Sigmoid colon (tissue), 3 donors: ENCODE measurements at regions not wholly inside any gene's neighbourhood (a gene's known extent, or its start where the extent isn't known, plus 50 kb on each side); places are given as distances from the start of the nearest gene placed in this dataset.

ENCODE experiments used
- POLR2A ChIP-seq, 2 donors: fragments of 450-650 bp; IDR thresholded peaks; one replicate each; pipeline ENCODE4 v1.6.1; 2016; ENCODE audit warnings: antibody characterized with exemption in 2 of 2, mild to moderate bottlenecking in 2 of 2, moderate library complexity in 2 of 2
- TF ChIP-seq, protein P1 (sequence below), 4 experiments: fragments of 450-650 bp in 3 of 4; fragments of 200-600 bp in 1 of 4; IDR thresholded peaks; one replicate each; pipeline ENCODE4 v1.5.1; 2016 to 2019; ENCODE audit warnings: antibody characterized with exemption in 4 of 4, mild to moderate bottlenecking in 3 of 4, moderate library complexity in 2 of 4

DNA sequence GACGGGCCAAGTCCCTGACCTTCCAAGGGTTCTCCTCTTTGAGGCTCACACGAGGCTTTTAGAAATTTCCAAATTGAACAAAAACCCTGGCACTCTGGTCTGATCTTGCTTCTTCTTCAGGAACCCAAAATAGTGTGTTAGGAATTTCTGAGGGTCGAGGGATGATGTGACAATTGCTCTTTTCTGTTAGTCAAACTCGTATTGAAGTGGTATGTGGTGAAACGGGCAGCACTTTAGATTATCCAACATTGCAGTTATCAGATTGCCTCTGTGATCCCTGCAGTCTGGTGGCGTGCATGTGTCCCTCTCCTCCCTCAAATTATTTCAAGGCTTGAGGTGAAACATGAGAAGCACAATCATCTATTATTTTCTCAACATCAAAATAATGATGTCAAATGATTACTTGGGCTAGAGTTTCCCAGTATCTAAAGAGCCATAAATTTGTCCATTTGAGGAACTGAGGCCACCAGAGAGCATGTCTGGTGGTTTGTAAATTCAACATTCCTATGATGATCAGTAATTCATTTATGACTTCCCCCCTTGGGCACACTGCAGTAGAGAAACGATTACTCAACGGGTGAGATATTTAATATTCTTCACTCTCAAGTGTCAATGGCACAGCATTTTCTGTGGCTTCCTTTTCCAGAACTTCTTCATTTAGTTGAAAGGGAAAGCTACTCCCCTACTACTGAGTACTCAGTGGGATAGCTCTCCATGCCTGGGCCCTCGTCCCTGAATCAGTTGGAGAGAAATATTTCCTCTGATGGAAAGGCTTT, 308.6 kb upstream of the MAP3K7 start:
- TF ChIP-seq, protein P1, sequence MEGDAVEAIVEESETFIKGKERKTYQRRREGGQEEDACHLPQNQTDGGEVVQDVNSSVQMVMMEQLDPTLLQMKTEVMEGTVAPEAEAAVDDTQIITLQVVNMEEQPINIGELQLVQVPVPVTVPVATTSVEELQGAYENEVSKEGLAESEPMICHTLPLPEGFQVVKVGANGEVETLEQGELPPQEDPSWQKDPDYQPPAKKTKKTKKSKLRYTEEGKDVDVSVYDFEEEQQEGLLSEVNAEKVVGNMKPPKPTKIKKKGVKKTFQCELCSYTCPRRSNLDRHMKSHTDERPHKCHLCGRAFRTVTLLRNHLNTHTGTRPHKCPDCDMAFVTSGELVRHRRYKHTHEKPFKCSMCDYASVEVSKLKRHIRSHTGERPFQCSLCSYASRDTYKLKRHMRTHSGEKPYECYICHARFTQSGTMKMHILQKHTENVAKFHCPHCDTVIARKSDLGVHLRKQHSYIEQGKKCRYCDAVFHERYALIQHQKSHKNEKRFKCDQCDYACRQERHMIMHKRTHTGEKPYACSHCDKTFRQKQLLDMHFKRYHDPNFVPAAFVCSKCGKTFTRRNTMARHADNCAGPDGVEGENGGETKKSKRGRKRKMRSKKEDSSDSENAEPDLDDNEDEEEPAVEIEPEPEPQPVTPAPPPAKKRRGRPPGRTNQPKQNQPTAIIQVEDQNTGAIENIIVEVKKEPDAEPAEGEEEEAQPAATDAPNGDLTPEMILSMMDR (IDR thresholded peaks at IDR 0.05), result no peak
- TF ChIP-seq POLR2A (IDR thresholded peaks at IDR 0.05), result no peak
